ENCODE measurements at regions not wholly inside any gene's neighbourhood (a gene's known extent, or its start where the extent isn't known, plus 50 kb on each side); places are given as distances from the start of the nearest gene placed in this dataset.

DNA sequence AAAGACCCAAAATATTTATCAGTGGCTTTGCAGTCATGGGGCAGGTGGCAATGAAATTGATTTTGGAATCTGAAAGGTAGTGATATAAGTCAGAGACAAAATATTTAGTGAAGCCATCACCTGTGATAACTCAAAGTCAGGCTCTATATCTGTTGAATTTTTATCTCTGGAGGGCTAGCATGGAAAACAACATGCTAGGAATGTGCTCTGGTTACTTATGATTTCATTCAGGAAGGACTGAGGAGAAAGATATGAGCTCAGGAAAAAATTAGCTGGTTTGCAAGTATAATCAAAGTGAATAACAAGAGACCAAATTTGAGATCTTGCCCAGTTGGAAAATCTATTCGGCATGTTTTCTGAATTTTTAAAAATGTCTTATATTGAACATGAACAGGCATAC, 364.6 kb upstream of the LRRC7 start:
- no peak for DNase-seq
- Histone ChIP-seq H3K4me3 (no peak overlapping the region), H3K4me1 (no peaks in the 10 kb centered on the region), H3K36me3 (ENCODE audit: low read depth, missing control alignments) (no peaks in the 10 kb centered on the region), H3K27ac (no peak overlapping the region), H3K9me3 (no peaks in the 10 kb centered on the region), H3K27me3 (no peaks in the 10 kb centered on the region)
- TF ChIP-seq, protein P1, sequence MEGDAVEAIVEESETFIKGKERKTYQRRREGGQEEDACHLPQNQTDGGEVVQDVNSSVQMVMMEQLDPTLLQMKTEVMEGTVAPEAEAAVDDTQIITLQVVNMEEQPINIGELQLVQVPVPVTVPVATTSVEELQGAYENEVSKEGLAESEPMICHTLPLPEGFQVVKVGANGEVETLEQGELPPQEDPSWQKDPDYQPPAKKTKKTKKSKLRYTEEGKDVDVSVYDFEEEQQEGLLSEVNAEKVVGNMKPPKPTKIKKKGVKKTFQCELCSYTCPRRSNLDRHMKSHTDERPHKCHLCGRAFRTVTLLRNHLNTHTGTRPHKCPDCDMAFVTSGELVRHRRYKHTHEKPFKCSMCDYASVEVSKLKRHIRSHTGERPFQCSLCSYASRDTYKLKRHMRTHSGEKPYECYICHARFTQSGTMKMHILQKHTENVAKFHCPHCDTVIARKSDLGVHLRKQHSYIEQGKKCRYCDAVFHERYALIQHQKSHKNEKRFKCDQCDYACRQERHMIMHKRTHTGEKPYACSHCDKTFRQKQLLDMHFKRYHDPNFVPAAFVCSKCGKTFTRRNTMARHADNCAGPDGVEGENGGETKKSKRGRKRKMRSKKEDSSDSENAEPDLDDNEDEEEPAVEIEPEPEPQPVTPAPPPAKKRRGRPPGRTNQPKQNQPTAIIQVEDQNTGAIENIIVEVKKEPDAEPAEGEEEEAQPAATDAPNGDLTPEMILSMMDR (IDR thresholded peaks at IDR 0.05): no peak
- no peak for TF ChIP-seq POLR2A (IDR thresholded peaks at IDR 0.05)
- intact Hi-C loops (cut with DNase I; ENCODE audit: low total_unique reads): no loop called here
- 81 to 100% methylated on average over 1 of the region's 1 CpG for WGBS, 2 donors

GRCh38 chr1:69213644-69214043, 354.1 kb upstream of the LRRC7 start:
- no peaks in the 10 kb centered on the region for H3K9me3 ChIP-seq
- DNase-seq: no peak
- intact Hi-C loops (cut with DNase I; ENCODE audit: low total_unique reads): no loop called here
- no peak for TF ChIP-seq POLR2A (IDR thresholded peaks at IDR 0.05)
- TF ChIP-seq, protein P1 (IDR thresholded peaks at IDR 0.05): no peak
- no peak overlapping the region for H3K4me3 ChIP-seq
- no peaks in the 10 kb centered on the region for H3K27me3 ChIP-seq
- WGBS, 2 donors: 85 to 94% methylated on average over 4 of the region's 4 CpGs
- H3K36me3 ChIP-seq (ENCODE audit: low read depth, missing control alignments): no peaks in the 10 kb centered on the region
- no peak overlapping the region for H3K27ac ChIP-seq
- no peaks in the 10 kb centered on the region for H3K4me1 ChIP-seq

DNA sequence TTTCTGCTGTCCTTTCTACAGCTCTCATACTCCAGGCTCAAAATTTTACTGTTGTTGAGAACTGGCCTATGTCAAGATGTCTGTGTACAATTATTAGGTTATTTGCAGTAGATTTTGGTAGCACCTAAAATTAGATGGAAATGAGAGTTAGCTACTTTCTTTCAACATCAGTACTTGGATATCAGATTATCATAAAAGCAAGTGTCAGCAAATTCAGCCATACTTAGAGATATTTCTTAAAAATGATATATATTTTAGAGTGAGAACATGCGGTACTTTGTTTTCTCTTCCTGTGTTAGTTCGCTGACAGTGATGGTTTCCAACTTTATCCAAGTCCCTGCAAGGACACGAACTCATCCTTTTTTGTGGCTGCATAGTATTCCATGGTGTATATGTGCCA, 351.8 kb upstream of the LRRC7 start:
- Histone ChIP-seq H3K4me3 (no peak overlapping the region), H3K4me1 (no peaks in the 10 kb centered on the region), H3K36me3 (ENCODE audit: low read depth, missing control alignments) (no peaks in the 10 kb centered on the region), H3K27ac (no peak overlapping the region), H3K9me3 (no peaks in the 10 kb centered on the region), H3K27me3 (no peaks in the 10 kb centered on the region)
- TF ChIP-seq POLR2A (IDR thresholded peaks at IDR 0.05): no peak
- TF ChIP-seq, protein P1 (IDR thresholded peaks at IDR 0.05): no peak
- DNase-seq: no peak
- WGBS, 2 donors: 84 to 96% methylated on average over 3 of the region's 3 CpGs
- intact Hi-C loops (cut with DNase I; ENCODE audit: low total_unique reads): no loop called here

DNA sequence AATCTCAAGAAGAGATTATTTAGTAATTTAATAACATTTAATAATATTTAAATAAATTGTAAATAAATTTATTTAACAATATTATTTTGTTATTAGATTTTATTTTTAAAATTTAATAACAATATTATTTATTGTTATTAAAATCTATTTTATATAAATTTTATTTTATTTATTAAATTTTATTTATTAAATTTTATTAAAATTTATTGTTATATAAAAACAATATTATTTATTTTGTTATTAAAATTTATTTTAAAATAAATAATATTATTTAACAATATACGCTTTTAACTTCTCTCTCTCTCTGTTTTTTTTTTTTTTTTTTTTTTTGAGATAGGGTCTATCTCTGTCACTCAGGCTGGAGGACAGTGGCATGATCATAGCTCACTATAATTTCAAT, 347.1 kb upstream of the LRRC7 start:
- Histone ChIP-seq H3K36me3 (ENCODE audit: low read depth, missing control alignments) (no peaks in the 10 kb centered on the region), H3K27me3 (no peaks in the 10 kb centered on the region), H3K9me3 (no peaks in the 10 kb centered on the region), H3K4me1 (no peaks in the 10 kb centered on the region), H3K27ac (no peak overlapping the region), H3K4me3 (no peak overlapping the region)
- TF ChIP-seq, protein P1 (IDR thresholded peaks at IDR 0.05): no peak
- no peak for TF ChIP-seq POLR2A (IDR thresholded peaks at IDR 0.05)
- WGBS, 2 donors: 89 to 97% methylated on average over 1 of the region's 1 CpG
- DNase-seq: no peak
- intact Hi-C loops (cut with DNase I; ENCODE audit: low total_unique reads): no loop called here

GRCh38 chr1:69221524-69221923, 346.2 kb upstream of the LRRC7 start:
- TF ChIP-seq, protein P1 (IDR thresholded peaks at IDR 0.05): no peak
- no peak for TF ChIP-seq POLR2A (IDR thresholded peaks at IDR 0.05)
- Histone ChIP-seq H3K27me3 (no peaks in the 10 kb centered on the region), H3K27ac (no peak overlapping the region), H3K4me3 (no peak overlapping the region), H3K9me3 (no peaks in the 10 kb centered on the region), H3K36me3 (ENCODE audit: low read depth, missing control alignments) (no peaks in the 10 kb centered on the region), H3K4me1 (no peaks in the 10 kb centered on the region)
- WGBS, 2 donors: 42 to 64% methylated on average over 1 of the region's 1 CpG
- no peak for DNase-seq
- intact Hi-C loops (cut with DNase I; ENCODE audit: low total_unique reads): no loop called here
